ENCODE measurements at regions not wholly inside any gene's neighbourhood (a gene's known extent, or its start where the extent isn't known, plus 50 kb on each side); places are given as distances from the start of the nearest gene placed in this dataset.

- peak in 5 of 7 experiments; percentile 64 to 74 (median 66) for TF ChIP-seq CTCF (IDR thresholded peaks at IDR 0.05)
- no peak for TF ChIP-seq POLR2A (IDR thresholded peaks at IDR 0.05)
Measured at GRCh38 chr1:36703526-36704208, 221.0 kb upstream of the CSF3R start.
